ENCODE measurements at regions not wholly inside any gene's neighbourhood (a gene's known extent, or its start where the extent isn't known, plus 50 kb on each side); places are given as distances from the start of the nearest gene placed in this dataset.

DNA sequence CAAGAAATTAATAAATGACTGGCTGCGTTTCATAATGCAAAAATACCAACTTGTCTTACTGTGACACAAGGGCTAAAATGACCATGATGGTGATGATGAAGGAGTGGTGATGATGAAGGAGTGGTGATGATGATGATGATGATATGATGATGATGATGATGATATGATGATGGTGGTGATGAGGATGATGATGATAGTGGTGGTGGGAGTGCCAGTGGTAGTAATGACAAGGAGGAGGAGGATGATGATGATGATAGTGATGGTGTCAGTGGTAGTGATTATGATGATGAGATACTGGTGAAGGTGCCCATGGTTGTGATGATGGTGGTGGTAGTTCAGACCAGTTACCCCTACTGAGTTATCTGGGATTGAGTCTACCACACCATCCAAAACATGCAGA lies 265.9 kb downstream of the FGFR2 start:
- no peak for TF ChIP-seq EP300 (IDR thresholded peaks at IDR 0.05)
- no peak for TF ChIP-seq POLR2AphosphoS5 (IDR thresholded peaks at IDR 0.05)
- TF ChIP-seq POLR2A (IDR thresholded peaks at IDR 0.05), result no peak
- TF ChIP-seq, protein P1, sequence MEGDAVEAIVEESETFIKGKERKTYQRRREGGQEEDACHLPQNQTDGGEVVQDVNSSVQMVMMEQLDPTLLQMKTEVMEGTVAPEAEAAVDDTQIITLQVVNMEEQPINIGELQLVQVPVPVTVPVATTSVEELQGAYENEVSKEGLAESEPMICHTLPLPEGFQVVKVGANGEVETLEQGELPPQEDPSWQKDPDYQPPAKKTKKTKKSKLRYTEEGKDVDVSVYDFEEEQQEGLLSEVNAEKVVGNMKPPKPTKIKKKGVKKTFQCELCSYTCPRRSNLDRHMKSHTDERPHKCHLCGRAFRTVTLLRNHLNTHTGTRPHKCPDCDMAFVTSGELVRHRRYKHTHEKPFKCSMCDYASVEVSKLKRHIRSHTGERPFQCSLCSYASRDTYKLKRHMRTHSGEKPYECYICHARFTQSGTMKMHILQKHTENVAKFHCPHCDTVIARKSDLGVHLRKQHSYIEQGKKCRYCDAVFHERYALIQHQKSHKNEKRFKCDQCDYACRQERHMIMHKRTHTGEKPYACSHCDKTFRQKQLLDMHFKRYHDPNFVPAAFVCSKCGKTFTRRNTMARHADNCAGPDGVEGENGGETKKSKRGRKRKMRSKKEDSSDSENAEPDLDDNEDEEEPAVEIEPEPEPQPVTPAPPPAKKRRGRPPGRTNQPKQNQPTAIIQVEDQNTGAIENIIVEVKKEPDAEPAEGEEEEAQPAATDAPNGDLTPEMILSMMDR (IDR thresholded peaks at IDR 0.05), result no peak
- ATAC-seq, result no peak
- H3K36me3 ChIP-seq, result no peaks in the 10 kb centered on the region
- peaks cover 0 to 4% (median 0%) of the 10 kb centered on the region in 3 donors for H3K4me1 ChIP-seq
- H3K27me3 ChIP-seq, result no peaks in the 10 kb centered on the region
- WGBS, 2 donors (ENCODE audit: low coverage in 1 of 2), result 57 to 86% methylated on average over 1 of the region's 1 CpG
- no peak overlapping the region for H3K4me3 ChIP-seq
- H3K9me3 ChIP-seq, result no peaks in the 10 kb centered on the region
- H3K27ac ChIP-seq, result no peak overlapping the region

DNA sequence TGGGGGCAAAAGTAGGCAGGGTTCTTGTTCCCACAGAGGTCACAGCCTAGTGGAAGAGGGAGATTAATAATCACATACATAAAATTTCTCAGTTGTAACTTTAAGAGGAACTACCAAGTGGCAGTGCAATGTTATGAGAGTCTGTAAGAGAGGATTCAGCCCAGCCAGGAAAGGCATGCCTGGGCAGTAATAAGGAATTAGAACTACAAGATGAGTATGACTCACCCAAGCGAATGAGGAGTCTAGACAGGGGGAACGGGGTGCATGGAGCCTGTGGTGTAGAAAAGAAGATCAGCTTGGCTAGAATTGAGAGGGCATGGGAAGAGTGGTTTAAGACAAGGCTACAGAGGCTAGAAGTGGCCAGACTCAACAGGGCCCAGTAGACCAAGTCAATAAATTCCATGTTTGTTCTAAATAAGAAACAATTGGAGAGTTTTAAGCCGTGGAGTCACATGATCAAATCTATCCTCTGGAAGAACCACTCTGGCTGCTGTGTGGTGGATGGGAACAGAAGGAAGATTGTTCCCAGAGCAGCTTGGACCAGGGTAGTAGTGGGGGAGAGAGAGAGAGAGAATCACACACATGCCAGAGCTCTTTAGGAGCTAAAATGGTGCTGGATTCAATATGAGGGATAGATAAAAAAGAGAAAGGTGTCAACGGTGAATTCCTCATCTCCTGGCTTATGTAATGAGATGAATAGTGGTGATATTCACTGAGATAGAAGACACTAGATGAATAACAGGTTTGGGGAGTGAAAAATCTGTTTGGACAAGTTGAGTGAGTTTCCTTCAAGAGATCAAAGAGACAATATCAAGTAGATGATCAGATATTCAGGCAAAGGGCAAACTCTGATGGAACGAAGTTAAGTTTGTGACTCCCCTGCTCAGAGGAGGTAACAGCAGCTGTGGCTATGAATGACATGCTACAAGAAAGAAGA lies 265.1 kb downstream of the FGFR2 start:
- WGBS, 2 donors (ENCODE audit: low coverage in 1 of 2), result 81 to 86% methylated on average over 5 of the region's 5 CpGs
- ATAC-seq, result no peak

DNA sequence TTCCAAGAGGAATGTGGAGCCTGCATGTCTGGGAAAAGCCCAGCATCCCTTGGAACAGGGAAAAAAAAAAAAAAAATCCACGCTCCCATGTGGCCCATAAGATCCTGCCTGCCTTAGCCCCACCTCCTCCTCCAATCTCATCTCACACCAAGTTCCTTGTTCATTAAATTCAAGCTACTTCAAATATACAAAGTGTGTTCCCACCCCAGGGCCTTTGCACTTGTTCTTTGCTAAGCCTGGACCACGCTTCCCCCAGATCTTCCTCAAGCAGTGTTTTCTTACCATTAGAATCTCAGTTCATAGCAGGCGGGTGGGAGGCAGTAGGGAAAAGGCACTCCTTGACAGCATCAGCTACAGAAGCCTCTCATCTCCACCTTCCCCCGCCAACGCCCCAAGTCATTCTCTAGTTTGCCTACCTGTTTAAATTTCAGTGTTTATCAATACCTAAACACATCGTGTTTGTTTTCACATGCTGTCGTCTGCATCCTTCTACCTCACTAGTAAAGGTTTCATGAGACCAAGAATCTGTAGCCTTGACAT lies 262.8 kb downstream of the FGFR2 start:
- Histone ChIP-seq H3K27me3 (no peaks in the 10 kb centered on the region), H3K4me3 (no peak overlapping the region), H3K4me1 (no peaks in the 10 kb centered on the region), H3K27ac (no peak overlapping the region), H3K9me3 (no peaks in the 10 kb centered on the region), H3K36me3 (no peaks in the 10 kb centered on the region)
- ATAC-seq, result no peak
- WGBS, 2 donors (ENCODE audit: low coverage in 1 of 2), result 76 to 78% methylated on average over 7 of the region's 7 CpGs
- no peak for TF ChIP-seq POLR2A (IDR thresholded peaks at IDR 0.05)

More for the DNA sequence above, 265.1 kb downstream of the FGFR2 start:
- Histone ChIP-seq H3K36me3 (no peaks in the 10 kb centered on the region), H3K4me3 (no peak overlapping the region), H3K27me3 (no peaks in the 10 kb centered on the region), H3K27ac (no peak overlapping the region), H3K4me1 (peaks cover 0 to 4% (median 0%) of the 10 kb centered on the region in 3 donors), H3K9me3 (no peaks in the 10 kb centered on the region)
- TF ChIP-seq POLR2A (IDR thresholded peaks at IDR 0.05) (no peak), EP300 (IDR thresholded peaks at IDR 0.05) (no peak), POLR2AphosphoS5 (IDR thresholded peaks at IDR 0.05) (no peak)
- TF ChIP-seq, protein P1 (IDR thresholded peaks at IDR 0.05), result no peak

DNA sequence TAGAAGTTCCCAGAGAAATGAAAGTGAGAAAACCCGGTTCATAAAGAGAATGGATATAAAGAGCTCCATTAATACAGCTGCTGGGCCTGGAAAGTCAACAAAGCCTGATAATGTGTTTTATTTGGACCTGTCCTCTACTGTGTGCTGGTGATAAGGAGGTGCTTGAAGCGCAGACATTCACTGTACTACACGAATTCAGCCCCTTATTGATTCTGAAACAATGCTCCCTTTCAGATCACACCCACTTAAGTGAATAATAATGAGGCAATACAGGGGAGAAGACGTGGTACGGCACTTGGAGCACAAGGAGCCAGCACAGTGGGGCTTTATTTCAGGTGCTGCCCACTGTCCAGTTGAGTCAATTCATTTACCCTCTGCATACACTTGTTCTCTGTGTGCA lies 260.8 kb downstream of the FGFR2 start:
- ATAC-seq, result no peak
- Histone ChIP-seq H3K4me1 (no peaks in the 10 kb centered on the region), H3K4me3 (no peak overlapping the region), H3K27me3 (no peaks in the 10 kb centered on the region), H3K9me3 (no peaks in the 10 kb centered on the region), H3K27ac (no peak overlapping the region), H3K36me3 (no peaks in the 10 kb centered on the region)
- TF ChIP-seq POLR2A (IDR thresholded peaks at IDR 0.05), result no peak
- TF ChIP-seq POLR2AphosphoS5 (IDR thresholded peaks at IDR 0.05), result no peak
- TF ChIP-seq EP300 (IDR thresholded peaks at IDR 0.05), result no peak
- TF ChIP-seq, protein P1 (IDR thresholded peaks at IDR 0.05), result no peak
- 37 to 61% methylated on average over 3 to 5 of the region's 5 CpGs for WGBS, 2 donors (ENCODE audit: low coverage in 1 of 2)

DNA sequence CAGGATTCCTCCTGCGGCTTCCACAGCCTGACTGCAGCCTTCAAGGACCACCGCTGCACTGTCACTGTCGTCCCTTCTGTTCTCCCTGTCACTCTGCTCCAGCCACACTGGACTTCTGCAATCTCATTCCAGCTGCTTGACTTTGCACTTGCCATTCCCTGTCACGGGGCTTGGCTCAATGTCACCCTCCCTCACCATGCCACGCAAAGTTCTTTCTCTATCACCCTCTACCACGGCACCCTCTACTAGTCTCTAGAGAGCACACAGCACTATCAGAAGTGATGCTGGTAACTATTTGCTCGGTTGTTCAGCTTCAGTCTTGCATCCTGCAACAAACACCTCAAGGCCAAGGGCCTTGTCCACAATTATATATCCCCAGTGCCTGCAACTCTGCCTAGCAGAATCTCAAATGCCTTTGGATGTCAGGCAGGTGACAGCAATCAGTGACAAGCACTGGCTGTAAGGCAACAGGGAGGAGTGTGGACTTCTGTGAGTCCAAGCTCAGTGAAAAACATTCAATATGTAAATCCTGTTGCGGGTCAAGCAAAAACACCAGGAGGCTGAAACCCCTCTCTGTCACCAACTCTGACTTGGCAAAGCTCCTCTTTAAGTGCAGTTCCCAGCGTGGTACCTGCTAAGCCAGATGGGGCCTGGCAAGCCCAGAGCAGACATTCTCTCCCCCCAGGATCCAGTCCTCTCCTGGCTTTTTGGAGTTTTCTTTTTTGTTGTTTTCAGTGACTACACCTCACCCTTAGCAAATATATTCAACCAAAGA lies 259.9 kb downstream of the FGFR2 start:
- TF ChIP-seq, protein P1 (IDR thresholded peaks at IDR 0.05), result no peak
- TF ChIP-seq EP300 (IDR thresholded peaks at IDR 0.05) (no peak), POLR2A (IDR thresholded peaks at IDR 0.05) (no peak), POLR2AphosphoS5 (IDR thresholded peaks at IDR 0.05) (no peak)
- Histone ChIP-seq H3K27me3 (no peaks in the 10 kb centered on the region), H3K9me3 (no peaks in the 10 kb centered on the region), H3K36me3 (no peaks in the 10 kb centered on the region), H3K4me3 (no peak overlapping the region), H3K27ac (no peak overlapping the region), H3K4me1 (no peaks in the 10 kb centered on the region)
- ATAC-seq, result no peak
- 92 to 93% methylated on average over 5 to 8 of the region's 9 CpGs for WGBS, 2 donors (ENCODE audit: low coverage in 1 of 2)

Measured in gastroesophageal sphincter (tissue), 4 donors.